NOMO-1 treated with DMSO at 0.1 percent for 48 hours (cell line): ENCODE measurements at regions not wholly inside any gene's neighbourhood (a gene's known extent, or its start where the extent isn't known, plus 50 kb on each side); places are given as distances from the start of the nearest gene placed in this dataset.

Source experiments
- DNase-seq: peaks from one replicate; lab custom pipeline; 2025; ENCODE audit not compliant: unreplicated experiment; lab: John Stamatoyannopoulos, UW

DNA sequence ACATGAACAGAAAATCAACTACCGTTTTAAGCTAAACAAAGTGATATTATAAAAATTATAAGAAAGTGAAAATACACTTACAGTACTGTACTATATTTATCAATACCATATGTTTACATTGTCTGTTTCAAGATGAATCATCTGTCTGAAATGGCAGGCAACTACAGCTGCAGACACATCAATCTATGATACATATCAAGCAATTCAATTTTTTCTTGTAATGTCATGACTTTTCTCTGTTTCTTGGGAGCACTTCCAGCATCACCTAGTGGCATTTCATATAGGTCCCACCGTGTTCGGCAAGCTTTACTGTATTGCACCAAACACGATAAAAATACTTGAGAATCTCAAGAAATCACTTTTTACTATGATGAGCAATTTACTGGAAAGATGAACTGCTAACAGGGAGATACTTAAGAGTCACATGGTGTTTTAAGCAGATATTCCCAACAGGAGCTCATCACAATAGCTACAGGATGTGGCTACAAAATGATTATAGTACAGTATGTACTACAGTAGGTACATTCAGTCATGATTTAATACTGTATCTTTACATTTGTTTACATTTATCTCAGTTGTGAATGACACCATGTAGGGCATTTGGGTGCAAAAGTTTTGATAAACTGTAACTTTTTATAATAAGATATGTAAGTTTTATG is 207.4 kb downstream of the ADAM29 start:
- no peak for DNase-seq

DNA sequence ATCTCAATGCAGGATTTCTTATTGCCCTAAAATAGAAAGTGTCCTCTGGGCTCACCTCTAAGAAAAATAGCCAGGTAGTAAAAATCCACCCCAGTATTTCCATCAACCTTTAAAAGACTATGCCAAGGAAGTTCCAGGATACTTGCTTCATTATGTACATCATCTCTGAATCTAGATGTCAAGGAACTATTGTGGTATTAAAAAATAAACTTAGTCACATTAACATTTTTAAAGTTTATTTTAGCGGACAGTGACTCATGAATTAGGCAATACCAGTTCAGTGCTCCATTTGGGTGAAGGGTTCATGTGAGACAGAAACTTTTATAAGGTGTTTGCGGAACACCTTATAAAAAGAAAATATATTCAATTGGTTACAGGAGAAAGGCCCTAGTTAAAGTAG is 209.2 kb downstream of the ADAM29 start:
- DNase-seq = no peak

DNA sequence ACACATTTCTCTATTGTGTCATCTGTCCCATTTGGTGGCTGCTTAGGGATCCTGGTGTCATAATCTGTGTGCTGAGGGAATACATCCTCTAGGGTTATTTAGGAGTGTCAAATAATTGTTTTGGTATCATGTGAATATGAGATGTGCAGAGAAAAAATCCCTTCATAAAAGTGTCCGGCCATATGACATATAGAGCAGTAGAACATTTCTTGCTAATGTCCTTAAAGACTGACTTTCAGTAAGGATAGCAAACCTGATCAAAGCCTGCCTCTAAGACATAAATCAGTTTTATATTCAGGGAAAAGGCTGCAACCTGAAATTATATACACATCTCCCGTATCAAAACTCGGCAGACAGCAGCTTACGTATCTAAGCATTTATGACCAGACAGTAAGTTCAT is 211.6 kb downstream of the ADAM29 start:
- no peak for DNase-seq

DNA sequence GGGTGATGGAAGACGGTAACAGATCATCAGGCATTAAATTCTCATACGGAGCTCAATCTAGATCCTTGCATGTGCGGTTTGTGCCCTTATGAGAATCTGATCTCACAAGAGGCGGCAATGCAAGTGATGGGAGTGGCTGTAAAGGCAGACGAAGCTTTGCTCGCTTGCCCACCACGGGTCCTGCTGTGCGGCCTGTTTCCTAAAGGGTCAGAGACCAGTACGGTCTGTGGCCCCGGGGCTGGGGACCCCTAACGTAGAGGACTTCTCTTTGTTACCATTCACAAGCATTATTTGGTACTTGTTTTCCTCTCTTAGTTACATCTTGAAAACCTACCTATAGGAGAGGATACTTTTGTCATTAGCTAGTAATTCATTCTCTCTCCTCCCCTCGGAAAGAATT is 221.0 kb downstream of the ADAM29 start:
- no peak for DNase-seq

DNA sequence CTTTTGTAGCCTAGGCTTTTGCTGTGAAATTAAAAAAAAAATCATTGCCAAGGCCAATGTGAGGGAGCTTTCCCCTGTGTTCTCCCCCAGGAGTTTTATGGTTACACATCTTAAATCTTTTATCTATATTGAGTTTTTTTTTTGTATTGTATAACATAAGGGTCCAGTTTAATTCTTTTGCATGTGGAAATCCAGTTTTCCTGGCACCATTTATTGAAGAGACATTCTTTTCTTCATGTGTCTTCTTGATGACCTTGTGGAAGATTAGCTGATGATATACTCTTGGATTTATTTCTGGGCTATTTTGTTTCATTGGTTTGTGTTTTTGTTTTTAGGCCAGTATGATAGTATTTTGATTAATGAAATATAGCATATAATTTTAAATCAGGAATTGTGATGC is 225.0 kb downstream of the ADAM29 start:
- DNase-seq = no peak

DNA sequence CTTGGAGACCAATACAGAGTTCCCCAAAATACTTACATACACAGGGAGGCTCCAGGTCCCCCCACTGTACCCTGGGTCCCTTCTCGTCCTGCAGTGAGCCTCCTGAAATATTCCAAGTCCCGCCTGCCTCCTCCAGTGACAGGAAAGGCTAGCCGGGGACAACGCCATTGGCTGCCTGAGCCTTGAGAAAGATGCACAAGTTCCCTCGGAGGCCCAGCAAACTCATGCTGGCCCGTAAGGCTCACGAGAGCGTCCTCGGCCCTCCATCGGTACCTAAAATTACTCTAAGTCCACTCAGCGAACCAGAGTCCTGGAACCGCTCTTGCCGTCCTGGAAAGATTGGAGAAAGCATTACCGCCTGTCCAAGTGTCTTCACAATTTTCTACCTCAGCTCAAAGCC is 228.6 kb downstream of the ADAM29 start:
- DNase-seq = no peak

DNA sequence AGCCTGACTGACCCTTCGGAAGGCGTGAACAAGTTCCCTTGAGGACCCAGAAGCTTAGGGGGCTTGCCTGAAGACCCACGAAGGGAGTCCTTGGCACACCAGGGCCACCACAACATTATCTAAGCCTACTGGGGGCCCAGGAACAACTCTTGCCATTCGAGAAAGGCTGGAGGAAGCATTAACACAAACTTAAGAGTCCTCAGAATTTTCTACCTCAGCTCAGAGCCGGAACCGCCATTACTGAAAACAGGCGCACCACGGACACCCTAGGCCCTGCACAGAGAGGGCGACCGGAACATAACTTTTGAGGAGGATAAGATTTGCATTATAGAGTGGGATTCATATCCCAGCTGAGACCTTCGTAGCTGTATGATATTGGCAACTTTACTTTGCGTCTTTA is 229.1 kb downstream of the ADAM29 start:
- no peak for DNase-seq

DNA sequence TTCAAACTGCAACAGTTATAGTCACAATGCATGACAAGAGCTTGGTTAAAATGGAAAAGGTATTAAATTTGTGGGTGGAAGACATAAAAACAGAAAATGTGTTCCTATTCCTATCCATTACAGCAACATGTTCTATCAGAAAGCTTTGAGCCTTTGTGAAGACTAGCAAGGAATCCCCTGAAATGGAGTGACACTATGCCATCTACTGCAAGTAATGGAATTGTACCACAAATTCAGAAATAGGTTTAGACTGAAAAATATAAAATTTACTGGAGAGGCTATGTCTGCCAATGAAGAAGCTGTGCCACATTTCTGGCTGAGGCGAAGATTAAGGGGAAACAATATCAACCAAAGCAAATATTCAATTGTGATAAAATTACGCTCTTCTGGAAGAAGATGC is 247.9 kb downstream of the ADAM29 start:
- no peak for DNase-seq

DNA sequence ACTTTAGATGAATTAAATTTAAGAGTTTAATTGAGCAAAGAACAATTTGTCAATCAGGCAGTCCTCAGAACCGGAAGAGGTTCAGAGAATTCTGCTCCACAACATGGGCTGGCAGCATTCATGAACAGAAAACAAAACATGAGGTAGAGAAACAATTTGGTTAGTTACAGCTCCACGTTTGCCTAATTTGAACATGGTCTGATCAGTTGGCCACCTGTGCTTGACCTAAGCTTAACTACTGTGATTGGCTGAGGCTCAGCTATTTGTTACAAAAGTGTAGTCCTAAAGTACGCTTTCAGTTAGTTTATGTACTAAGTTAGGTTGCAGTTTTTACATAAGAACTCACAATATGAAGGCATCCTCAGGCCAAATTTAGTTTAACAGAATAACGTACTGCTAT is 258.6 kb downstream of the ADAM29 start:
- DNase-seq = no peak

DNA sequence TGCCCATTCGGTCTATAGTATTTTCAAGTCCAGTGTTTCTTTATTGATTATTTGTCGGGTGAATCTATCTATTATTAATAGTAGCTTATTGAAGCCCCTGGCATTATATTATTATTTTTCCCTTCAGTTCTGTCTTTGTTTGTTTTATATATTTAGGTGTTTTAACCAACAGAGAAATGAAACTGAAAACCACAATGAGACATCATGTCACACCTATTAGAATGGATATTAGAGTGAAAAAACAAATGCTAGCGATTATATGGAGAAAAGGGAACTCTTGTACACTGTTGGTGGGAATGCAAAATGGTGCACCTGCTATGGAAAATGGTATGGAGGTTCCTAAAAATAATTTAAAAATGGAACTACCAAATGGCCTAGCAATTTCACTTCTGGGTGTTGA is 272.5 kb downstream of the ADAM29 start:
- DNase-seq = no peak

DNA sequence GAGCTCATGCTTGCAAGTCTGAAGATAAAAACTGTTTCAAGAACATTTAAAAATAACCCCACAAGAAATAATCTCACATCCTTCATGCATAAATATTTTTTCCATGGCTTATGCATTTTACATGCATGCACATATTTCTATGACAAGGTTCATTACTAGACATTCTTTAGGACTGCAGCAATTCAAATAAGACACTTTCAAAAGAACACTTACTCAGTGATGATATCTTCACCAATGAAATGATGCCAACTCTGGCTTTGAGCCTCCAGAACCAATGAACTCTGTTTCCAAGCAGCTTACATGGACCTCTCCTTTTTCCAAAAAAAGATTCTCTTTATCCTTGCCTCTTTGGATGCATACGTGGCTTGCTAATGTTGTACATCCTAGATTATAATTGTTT is 279.9 kb downstream of the ADAM29 start:
- no peak for DNase-seq

DNA sequence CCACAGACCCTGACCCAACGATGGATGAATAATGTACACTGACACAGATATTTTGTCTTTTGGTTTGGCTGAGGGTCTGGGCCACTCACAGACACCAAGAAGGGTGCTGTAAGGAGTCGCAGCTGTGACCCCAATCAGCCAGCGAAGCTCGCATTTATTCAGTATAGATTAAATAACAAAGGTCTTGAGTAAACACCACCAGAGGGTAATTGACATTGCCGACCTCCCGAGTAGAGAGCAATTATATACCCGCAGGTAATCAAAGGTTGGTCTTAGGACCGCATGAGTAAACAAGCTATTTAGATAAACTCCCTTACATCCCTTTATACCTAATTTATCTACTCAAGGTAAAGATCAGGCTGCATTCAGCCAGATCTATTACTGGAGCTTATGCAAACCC is 297.1 kb downstream of the ADAM29 start:
- DNase-seq = no peak

DNA sequence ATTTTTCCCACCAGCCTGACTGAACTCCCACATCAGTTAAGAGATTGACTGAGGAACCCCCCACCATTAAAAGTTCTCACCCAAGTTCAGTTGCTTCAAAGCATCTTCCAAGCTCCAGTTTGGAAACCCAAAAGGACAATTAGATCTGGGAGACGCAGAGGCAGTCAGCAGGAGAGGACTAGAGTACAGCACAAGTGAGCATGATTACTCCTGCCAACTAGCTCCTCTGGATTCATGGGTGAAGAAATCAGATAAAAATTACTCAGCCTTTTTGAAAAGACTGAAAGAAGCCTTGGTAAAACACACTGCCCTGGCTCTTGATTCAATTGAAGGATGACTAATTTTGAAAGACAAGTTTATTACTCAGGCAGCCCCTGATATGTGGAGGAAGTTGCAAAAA is 297.5 kb downstream of the ADAM29 start:
- no peak for DNase-seq

DNA sequence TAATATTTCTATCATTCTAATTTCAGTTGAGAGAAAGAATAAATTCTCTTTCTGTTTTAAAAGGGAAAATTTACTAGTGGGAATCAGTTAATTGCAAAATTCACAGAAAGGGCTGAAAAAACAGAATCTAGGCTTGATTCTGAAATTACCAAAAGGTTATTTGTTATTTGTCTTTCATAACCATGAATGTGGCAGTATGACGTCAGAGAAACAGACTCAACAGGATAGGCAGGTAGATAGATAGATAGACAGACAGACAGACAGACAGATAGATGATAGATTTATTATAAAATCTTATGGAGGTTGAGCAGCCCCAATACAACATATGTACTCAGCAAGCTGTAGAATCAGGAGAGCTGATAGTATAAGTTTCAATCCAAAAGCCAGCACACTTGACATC is 311.0 kb downstream of the ADAM29 start:
- DNase-seq = no peak

DNA sequence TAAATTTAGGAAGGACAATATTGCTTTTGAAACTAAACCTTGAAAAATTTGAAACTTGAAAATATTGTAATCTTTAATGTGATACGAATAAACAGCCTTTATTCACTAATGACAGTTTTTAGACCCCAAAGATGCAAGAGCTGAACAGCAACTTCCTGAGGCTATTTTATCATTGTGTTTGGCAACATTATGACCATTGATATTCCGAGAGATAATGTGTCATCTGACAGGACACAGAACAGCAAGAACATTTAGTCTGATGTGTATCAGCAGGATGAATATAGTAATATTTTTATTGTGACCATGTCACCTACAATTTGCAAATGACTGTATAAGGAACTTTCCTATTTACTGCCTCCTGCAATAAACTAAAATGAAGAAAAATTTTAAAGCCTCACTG is 316.0 kb downstream of the ADAM29 start:
- DNase-seq = no peak

DNA sequence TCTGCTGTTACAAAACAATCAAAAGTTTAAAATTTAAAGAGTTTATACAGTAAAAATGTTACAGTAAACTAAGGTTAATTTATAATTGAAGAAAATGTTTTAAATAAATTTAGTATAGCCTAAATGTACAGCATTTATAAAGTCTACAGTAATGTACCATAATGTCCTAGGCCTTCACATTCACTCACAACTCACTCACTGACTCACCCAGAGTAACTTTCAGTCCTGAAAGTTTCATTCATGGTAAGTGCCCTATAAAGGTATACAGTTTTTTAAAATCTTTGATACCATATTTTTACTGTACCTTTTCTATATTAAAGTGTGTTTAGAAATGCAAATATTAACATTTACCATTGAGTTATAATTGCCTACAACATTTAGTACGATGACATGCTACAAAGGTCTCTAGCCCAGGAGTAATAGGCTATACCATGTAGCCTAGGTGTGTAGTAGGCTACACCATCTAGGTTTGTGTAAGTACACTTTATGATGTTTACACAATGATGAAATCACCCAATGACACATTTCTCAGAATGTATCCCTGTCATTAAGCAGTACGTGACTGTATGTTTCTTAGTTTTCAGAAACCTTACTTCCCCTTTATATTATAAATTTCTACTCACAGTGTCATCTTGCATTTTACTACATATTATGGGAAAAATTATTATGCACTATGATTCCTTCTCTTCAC is 320.8 kb downstream of the ADAM29 start:
- no peak for DNase-seq

DNA sequence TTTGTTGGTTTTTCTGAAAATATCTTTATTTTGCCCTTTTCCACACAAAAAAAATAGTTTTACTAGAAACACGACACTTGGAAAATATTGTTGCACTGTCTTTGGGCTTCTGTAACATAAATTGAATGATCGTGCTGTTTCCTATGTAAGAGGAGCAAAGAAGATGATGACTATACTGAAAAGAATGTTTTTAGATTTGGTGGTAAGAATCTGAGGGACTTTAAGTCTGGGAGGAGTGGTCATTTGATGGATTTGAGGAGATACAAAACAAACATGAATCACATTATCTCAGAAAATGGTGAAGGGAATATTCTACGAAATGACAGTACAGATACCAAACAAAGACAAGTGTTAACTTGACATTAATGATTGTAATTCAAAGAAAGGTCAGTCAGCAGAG is 328.8 kb downstream of the ADAM29 start:
- no peak for DNase-seq

DNA sequence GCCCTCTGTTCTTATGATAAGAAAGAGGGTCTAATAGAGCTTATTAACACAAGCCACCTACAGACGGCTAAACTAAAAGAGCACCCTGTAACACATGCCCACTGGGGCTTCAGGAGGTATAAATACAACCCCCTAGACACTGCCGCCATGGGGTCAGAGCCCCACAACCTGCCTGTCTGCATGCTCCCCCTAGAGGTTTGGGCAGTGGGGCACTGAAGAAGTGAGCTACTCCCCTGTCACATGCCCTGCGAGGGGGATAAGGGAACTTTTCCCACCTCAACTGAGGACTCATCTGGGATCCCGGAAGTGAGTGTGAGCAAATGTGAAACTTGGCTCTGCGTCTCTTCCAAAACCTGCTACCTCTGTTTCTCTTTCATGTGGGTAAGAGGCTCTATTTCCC is 334.5 kb downstream of the ADAM29 start:
- DNase-seq = no peak

DNA sequence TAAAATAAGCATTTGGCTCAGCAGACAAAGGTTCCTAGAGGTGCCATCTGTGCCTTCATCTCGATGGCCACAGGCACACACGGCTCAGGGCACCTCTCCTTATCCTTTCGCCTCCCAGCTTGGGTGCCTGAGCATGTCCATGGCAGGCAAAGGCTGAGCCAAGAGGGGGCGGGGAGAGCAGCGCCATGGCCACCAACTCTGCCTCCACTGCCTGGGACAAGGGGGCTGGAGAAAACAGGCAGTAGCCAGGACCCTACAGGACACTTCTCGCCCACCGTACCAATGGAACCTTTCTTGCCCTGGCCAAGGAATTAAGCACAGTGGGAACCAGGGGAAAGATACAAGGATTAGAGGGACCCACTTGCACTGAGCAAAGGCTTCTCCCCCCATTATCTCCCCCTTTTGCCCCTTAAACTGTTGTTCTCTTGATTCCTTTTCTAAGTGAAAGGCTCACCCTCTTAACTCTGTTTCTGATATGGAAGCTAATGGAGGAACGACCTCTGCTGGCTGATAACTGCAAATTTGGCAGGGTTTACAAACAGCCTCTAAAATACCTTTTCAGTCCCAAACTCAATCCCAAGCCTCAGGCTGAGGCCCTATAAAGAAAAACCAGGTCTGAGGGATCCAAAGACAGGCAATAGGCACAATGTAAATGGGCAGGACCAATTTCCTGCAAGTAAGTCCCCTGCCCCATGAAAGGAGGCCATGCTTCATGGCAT is 335.2 kb downstream of the ADAM29 start:
- DNase-seq = no peak

DNA sequence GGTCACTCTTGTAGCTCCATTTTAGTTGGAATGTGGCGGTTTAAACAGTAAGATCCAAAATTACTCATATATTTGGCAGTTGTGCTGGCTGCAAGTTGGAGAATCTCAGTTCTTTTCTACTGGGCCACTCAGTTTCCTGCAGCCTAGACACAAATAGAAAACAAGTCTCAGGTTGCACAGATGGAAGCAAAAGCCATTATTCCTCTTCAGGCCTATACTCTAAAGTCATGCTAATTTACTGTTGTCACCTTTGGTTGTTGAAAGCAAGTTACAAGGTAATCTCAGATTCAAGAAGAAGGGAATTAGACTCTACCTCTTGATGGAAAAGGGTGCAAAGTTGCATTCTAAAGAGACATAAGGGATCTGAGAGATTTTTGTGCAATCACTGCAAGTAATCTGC is 345.4 kb downstream of the ADAM29 start:
- DNase-seq = no peak

DNA sequence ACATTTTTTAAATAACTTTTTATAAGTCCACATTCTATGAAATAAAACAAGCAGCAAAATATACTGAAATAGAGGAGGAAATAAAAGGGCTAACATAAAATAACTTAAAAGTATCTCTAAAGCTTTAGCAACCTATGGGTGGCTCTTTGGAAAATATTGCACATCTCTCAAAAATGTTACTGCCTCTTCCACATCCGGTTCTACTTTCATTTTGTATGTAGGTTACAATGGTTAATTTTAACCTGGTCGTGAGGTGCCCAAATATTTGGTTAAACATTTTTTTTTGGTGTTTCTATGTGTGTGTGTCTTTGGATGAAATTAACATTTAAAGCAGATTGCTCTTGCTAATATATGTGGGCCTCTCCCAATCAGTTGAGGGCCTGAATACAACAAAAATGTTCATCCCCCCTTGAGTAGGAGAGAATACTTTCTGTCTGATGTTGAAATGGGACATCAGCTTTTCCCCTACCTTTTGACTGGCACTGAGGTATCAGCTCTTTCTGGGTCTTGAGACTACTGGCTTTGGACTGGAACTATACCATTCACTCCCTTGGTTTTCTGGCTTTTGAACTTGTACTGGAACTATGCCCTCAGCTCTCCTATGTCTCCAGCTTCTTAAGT is 353.0 kb downstream of the ADAM29 start:
- DNase-seq = no peak
